ENCODE measurements at regions not wholly inside any gene's neighbourhood (a gene's known extent, or its start where the extent isn't known, plus 50 kb on each side); places are given as distances from the start of the nearest gene placed in this dataset.
A peak's percentile ranks its signal among the peaks of the same experiment; 100 is the strongest.

GRCh38 chr18:32621034-32621433 is 150.4 kb upstream of the GAREM1 start:
- no peak for DNase-seq

- DNase-seq = no peak
These were observed 147.9 kb upstream of the GAREM1 start for GRCh38 chr18:32618546-32618945.

- DNase-seq = no peak
These were observed 143.1 kb upstream of the GAREM1 start for GRCh38 chr18:32613821-32614220.

GRCh38 chr18:32612651-32613050 is 142.0 kb upstream of the GAREM1 start:
- DNase-seq = no peak

GRCh38 chr18:32610176-32610575 is 139.5 kb upstream of the GAREM1 start:
- DNase-seq = no peak

- no peak for DNase-seq
These were observed 137.1 kb upstream of the GAREM1 start for GRCh38 chr18:32607816-32608215.

- DNase-seq = no peak
These were observed 127.5 kb upstream of the GAREM1 start for GRCh38 chr18:32598144-32598543.

- DNase-seq = no peak
These were observed 125.8 kb upstream of the GAREM1 start for GRCh38 chr18:32596501-32596900.

- DNase-seq = no peak
These were observed 125.2 kb upstream of the GAREM1 start for GRCh38 chr18:32595832-32596231.

GRCh38 chr18:32588191-32588590 is 117.5 kb upstream of the GAREM1 start:
- DNase-seq = no peak

GRCh38 chr18:32583431-32583830 is 112.7 kb upstream of the GAREM1 start:
- DNase-seq = no peak

GRCh38 chr18:32582455-32582854 is 111.8 kb upstream of the GAREM1 start:
- DNase-seq = no peak

GRCh38 chr18:32577561-32577960 is 106.9 kb upstream of the GAREM1 start:
- no peak for DNase-seq

- no peak for DNase-seq
These were observed 105.7 kb upstream of the GAREM1 start for GRCh38 chr18:32576296-32576916.

GRCh38 chr18:32566960-32567359 is 96.3 kb upstream of the GAREM1 start:
- no peak for DNase-seq

GRCh38 chr18:32553640-32554365 is 83.1 kb upstream of the GAREM1 start:
- no peak for DNase-seq

GRCh38 chr18:32553174-32553573 is 82.5 kb upstream of the GAREM1 start:
- DNase-seq = no peak

GRCh38 chr18:32552421-32553030 is 81.8 kb upstream of the GAREM1 start:
- peak; percentile 21 to 66 for DNase-seq

GRCh38 chr18:32550963-32551362 is 80.3 kb upstream of the GAREM1 start:
- no peak for DNase-seq

- peak; percentile 5 to 12 for DNase-seq
These were observed 78.8 kb upstream of the GAREM1 start for GRCh38 chr18:32549248-32550110.

- DNase-seq = no peak
These were observed 78.0 kb upstream of the GAREM1 start for GRCh38 chr18:32548688-32549087.

- DNase-seq = no peak
These were observed 74.9 kb upstream of the GAREM1 start for GRCh38 chr18:32545631-32546030.

GRCh38 chr18:32544088-32544487 is 73.4 kb upstream of the GAREM1 start:
- DNase-seq = no peak
